GM18873 (cell line): ENCODE measurements at regions not wholly inside any gene's neighbourhood (a gene's known extent, or its start where the extent isn't known, plus 50 kb on each side); places are given as distances from the start of the nearest gene placed in this dataset.
"Not testable (repeated sequence)": the region's sequence is repeated elsewhere in the genome, so short reads cannot be mapped to it uniquely, and the experiment has no call there.

Source experiments
- ATAC-seq: cut with Tn5 transposase; IDR thresholded peaks from one replicate; pipeline ENCODE4 v1.9.1; 2021; ENCODE audit warnings: mild to moderate bottlenecking, moderate library complexity, moderate number of reproducible peaks; ENCODE audit not compliant: unreplicated experiment, low FRiP score

DNA sequence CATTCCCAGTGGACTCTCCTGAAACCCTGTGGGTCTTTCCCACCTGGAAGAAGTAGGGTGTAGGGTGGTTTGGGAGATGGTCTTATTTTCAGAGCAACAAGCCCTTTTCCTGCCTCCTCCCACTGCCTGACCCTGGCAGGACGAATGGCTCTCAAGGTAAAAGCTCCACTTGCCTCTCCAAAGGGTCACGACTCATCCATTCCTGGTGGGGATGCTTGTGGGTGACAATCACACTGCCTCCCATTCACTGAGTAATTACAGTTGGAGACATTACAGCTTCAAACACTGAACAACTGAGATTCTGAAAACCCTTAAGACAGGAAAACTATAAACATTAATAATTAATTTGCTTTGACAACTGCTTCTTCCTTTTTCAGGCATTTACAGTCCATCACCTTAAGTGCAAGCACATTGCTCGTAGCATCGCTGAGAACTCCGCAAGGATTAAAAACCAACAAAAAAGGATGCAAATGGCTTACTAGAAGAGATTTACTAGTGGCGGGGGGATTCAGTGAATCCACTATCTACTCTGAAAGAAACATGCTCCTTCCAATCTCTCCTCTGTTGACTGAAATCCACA lies 199.6 kb upstream of the IRS2 start:
- ATAC-seq: no peak

DNA sequence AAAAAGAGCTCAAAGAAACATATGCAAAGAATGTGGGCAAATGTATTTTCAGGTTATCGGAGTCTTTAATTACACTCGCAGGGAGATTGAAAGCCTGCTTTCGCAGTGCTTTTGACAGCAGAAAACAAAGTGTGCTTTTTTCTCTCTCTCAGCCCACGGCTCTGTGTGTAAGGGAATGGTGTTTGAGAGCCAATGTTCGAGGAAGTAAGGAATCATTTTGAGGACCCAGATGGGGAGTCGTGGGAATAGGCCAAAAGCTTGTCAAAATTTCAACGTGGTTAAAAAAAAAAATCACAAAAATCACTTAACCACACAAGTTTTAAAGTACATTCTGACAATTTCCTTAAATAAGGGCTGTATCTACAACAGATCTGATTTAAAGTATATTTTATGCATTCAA lies 197.1 kb upstream of the IRS2 start:
- no peak for ATAC-seq

DNA sequence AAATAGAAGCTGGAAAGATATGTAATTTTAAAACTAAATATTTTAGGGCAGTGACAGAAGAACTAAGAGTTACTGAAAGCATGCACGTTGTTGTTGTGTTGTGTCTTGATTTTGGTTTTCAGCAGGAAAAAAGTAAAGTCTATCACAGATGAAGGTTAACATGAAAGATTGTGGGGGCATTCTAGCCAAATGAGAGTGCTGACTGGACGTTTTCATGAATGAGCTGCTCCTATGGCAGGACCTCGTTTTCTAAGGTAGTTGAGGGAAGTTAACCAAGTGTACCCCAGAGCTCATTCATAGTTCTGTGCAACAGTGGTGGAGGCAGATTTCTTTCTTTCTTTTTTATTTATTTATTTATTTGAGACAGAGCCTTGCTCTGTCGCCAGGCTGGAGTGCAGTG lies 194.6 kb upstream of the IRS2 start:
- no peak for ATAC-seq

DNA sequence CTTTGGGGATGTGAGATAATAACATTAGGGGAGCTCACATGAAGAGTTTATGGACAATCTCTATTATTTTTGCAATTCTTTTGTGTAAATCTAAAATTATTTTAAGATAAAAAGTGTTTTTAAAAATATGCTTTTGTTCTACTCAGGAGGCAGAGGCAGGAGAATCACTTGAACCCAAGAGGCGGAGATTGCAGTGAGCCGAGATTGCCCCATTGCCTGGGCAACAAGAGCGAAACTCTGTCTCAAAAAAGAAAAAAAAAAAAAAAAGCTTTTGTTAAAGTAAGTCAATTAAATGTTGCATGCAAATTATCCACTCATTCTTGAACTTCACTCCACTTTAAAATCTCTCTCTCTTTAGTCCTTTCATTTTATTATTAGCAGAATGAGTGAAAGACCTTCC lies 193.3 kb upstream of the IRS2 start:
- not testable (repeated sequence) for ATAC-seq

DNA sequence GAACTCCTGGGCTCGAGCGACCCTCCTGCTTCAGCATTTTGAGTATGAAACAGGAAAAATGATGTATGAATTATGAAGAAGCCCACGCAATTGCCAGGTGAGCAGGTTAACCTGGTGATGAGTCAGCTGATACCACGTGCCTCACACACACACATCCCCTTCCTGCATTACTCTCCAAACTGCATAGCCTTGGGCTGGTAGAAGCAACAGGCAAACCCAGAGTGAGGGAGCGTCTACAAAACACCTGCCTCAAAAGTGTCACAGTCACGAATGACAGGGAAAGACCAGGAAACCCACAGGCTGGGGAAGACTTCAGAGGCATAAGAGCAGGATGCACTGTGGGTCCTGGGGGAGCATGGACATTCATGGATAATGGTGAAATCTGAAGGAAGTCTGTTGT lies 192.8 kb upstream of the IRS2 start:
- no peak for ATAC-seq

DNA sequence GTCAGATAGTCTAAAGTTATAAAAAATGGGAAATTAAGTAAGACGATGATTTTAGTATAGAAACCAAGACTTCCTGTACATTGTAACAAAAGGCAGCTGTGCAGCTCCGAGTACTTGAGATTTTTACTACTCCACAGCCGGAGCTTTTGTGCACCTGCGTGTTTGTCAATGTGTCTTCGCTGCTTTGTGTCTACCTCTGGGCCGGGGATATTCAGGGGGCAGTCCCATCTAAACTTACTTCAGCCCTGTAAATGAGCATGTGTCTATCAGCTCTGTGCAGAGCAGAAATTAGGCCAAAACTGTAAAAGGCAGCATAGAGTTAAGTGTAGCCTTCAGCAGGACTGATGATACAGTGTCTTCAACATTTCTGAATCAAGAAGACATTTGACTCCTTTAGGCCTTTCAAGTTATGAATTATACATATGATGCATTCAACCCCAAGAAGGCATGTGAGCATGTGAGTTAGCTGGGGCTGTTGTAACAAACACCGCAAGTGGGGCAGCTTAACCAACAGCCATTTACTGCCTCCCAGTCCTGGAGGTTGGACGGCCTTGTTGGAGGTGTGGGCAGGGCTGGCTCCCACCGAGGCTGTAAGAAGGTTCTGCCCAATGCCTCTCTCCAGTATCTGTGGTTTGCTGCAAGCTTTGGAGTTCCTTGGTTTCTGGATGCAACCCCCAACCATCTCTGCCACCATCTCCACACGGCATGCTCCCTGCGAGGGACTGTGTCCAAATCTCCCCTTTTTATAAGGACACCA lies 191.0 kb upstream of the IRS2 start:
- no peak for ATAC-seq

DNA sequence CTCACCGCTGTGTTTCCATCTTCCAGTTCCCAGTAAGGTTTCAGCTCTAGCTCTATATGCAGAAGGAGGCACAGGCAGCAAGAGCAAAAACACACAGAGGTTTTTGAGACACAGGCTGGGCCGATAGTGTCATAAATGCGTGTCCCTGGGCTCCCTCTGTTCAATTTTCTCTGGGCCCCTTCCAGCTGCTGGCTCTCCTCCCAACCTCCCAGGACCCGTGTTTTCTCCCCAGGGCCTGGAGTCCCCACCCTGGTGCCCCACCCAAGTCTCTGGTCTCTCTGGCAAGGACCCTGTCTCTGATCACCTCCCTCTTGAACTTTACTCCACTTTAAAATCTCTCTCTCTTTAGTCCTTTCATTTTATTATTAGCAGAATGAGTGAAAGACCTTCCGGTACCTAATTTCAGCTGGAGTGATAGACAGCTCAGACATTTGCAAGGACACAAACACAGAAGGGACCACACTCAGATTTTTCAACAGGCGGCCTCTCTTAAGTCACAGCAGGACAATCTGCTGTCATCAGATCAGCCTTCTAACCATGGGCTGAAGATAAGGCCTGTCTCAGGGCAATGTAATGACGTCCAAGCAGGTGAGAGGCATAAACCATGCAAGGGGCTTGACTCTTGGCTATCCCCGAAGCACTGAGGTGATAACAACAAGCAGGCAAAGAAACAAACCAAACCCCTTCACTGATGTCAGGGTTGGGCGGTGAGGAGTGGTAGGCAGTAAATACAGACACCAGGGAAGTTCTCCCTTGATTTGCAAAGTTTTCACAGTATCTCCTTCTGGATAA lies 190.0 kb upstream of the IRS2 start:
- no peak for ATAC-seq

DNA sequence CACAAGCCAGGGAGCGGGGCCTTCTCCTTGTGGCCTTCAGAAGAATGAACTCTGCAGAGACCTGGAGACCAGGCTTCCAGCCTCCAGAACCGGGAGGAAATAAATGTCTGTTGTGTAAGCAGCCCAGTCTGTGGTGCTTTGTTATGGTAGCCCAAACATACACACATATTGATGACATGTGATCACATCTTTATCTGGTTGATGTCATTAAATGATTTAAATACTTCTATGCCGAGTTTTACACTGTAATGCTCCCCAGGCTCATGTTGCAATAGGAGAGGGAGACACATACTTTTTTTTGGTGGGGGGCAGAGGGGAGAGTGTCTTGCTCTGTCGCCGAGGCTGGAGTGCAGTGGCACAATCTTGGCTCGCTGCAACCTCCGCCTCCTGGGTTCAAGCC lies 188.0 kb upstream of the IRS2 start:
- no peak for ATAC-seq

DNA sequence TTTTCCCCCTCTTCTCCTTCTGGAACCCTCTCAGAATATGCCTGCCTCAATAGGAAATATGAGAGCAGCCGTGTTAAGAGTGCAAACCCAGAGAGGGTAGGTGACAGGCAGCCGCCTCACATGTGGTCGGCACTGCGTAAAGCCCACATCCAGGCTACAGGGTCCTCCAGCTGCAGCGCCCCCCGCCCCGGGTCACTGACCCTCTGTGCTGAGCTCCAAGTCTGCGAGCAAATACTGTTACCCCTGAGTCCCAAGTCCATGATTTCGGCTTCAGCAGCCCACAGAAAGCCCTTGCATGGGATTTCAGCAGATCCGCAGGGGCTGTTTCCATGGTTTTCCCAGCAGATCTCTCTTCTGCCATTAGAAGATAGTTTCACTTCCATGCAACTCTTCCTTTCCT lies 186.9 kb upstream of the IRS2 start:
- no peak for ATAC-seq

DNA sequence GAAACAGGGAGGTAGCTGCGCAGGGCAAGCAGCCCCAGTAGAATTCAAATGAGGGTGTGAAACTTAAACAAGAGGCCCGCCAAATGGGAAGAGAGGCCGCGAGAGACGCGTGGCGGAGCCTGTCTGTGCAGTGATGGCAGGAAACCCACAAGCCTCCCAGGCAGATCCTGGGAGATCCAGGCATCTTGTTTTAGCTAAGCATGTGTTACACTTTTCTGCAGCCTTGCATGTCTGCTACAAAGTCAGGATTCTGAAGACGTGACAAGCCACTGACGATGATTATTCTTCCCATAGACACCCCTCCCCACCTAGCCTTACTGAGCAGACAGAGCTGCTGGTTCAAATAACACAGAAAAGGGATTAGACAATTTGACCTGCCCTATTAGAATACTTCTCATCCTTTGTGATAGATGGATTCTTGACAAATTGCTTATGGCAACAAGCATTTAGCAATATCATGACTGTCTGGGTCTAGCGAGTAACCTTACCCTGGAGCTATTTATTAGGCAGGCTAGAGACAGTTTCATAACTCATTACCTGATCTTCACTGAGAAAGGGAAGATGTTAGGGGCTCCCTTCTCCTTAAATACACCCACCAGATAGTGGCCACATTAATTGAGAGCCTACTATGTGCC lies 185.2 kb upstream of the IRS2 start:
- no peak for ATAC-seq

DNA sequence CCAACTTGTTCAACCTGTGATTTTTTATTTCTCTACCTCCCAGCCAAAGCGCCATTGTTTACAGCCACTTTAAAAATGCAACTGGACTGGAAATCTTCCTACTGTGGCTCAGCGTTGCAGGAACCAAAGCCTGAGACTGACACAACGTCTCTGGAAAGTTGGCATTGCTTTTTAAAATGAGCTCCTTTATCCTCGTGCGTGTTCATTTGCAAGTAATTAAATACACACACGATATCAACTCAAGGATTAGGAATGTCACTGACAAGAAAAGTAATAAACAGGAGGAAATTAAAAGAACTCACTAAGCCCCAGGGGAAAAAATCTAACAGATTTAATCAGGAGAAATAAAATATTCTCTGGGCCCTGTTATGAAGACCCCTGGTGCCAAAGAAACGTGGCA lies 184.6 kb upstream of the IRS2 start:
- ATAC-seq: no peak

DNA sequence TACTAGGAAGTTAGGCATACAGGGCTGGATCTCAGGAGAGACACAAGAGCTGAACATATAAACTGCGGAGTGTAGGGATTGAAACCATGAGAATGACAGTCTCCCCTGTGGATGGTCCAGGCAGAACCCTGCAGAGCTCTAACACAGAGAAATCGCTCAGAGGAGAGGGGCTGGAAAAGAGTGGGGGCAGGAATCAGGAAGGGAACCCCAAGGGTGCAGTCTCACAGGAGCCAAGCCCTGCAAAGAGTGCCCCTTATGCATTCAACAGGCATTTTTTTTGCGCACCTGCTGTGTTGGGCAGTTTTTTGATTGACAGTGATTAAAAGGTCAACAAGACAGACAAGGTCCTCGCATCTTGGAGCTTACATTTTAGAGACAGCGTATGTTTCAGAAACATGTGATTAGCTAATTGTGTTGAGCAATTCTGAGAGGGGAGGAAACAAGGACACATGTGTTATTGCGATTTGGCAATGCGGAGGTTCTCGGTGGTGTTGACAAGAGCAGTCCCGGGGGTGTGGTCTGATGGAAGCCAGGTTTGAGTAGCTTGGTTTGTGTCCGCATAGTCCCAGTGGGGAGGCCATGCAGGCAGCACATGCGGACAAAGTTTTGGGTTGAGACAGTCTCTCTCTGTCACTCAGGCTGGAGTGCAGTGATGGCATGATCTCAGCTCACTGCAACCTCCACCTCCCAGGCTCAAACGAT lies 182.6 kb upstream of the IRS2 start:
- ATAC-seq: no peak

DNA sequence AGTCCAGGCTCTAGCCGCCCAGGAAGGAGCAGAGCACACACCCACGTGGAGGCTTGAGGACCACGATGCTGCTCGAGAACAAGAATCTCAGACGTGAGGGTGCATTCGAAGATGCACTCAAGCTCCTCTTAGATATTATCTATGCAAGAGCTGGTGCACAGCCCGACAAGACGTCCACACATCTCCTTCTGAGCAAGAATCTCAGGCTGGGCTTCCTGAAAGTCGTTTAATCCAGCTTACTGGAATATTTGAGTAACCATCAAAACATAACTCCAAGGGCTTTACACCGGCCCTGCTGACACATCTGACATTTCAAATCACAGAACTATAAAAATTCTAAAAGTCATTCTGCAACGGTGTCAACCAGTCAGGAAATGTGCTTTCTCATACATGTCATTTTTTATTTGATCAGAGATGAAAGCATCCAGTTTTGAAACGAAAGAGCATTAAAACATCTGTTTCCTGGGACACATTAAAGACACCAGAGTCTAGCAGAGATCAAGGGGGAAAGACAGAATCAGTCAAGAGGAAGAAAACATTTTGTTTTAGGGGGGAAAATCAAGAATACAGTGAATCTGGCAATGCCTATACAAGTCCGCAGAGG lies 177.7 kb upstream of the IRS2 start:
- ATAC-seq: no peak

DNA sequence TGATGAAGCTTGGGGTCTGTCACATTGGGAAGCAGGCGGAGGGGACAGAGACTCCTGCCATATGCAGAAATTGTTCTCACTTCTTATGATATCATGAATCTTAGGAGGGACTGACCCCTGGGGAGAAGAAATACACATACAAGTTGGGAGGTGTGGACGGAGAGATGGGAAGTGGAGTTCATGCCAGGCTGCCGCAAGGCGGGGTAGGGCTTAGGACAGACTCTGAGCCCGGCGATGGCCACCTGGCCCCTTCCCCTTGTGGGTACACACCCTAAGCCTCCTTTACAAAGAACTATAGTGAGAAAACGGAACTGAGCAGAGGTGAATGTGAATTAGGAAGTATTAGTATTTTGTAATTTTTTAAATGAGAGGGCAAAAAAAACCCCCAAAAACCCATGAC lies 177.0 kb upstream of the IRS2 start:
- no peak for ATAC-seq

DNA sequence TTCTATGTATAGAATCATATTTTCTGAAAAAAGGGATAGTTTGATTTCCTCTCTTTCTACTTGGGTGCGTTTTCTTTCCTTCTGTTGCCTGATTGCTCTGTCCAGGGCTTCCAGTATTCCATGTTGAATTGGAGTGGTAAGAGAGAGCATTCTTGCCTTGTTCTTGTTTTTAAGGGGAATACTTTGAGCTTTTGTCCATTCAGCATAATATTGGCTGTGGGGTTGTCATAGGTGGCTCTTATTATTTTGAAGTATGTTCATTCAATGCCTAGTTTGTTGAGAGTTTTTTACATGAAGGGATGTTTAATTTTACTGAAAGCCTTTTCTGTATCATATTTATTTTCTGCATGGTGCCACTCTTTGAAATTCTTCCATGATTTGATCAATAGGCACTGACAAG lies 173.5 kb upstream of the IRS2 start:
- no peak for ATAC-seq

DNA sequence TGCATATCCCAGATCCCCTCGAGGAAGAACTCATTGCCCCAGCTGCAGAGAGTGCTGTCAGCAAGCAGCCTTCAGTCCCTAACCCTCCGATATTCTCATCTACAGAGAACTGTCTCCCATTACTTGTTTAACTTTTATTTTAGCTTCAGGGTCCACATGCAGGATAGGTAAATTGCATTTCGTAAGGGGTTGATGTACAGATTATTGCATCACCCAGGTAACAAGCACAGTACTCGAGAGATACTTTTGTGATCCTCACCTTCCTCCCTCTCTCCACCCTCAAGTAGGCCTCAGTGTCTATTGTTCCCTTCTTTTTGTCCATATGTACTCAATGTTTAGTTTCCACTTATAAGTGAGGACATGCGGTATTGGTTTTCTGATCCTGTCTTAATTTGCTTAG lies 171.5 kb upstream of the IRS2 start:
- no peak for ATAC-seq

DNA sequence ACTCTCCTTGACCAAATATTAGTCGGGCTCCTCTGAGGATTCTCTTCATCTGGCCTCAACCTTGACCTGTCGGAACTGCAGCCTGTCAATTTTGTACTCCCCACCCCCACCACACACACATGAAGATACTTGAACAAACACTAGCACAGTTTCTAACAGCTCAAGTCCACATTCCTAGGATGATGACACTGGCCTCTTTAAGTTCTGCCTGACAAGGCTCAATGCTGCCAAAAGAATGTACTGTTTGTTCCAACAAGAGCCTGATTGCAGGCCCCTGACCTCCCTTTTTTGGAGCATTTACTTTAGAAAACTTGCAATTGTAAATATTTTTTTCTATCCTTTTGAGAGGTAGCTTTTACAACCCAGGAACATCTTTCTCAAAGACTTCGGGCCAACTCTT lies 169.2 kb upstream of the IRS2 start:
- no peak for ATAC-seq

DNA sequence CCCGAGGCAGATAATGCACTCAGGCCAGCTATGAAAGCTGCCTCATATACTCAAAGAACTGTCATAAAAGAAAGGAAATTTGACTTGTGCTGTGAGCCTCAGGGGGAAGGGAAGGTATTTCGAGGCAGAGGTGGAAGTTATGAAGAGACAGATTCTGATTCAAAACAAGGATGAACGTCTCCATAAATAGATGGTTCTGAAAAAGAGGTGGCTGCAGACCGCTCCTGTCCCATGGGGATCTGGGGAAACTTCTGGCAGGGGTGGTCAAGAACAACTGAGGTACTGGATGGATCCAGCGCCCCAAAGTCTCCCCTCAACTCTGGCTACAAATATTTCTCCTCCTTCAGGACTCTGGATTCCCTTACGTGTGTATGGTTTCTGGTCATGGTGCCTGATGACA lies 168.1 kb upstream of the IRS2 start:
- no peak for ATAC-seq

DNA sequence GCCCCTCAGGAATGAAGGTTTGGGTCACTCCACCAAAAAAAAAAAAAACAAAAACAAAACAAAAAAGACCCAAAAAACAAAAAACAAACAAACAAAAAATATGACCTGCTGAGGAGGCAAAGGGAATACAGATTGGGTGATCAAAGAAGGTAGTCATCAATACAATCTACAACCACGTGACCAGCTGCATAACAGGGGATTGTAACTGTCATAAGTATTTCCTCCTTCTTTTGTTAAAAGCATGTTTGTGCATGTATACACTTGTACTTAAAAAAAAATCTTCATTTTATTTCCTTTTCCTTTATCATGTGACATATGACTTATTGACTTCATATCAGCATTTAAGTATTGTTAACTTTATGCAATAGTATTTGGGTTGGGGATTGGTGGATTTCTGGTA lies 165.1 kb upstream of the IRS2 start:
- no peak for ATAC-seq

DNA sequence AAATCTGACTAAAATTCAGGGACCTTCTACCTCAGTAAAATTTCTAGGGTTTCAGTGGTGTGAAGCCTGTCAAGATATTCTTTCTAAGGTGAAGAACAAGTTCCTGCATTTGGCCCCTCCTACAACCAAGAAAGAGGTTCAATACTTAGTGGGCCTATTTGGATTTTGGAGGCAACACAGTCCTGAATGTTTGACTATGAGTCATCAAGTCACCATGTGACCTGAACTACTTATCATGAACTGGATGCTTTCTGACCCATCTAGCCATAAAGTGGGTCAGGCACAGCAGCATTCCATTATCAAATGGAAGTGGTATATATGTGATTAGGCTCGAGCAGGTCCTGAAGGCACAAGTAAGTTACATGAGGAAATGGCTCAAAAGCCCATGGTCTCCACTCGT lies 163.0 kb upstream of the IRS2 start:
- no peak for ATAC-seq
